ENCODE measurements at regions not wholly inside any gene's neighbourhood (a gene's known extent, or its start where the extent isn't known, plus 50 kb on each side); places are given as distances from the start of the nearest gene placed in this dataset.

GRCh38 chr4:147076179-147076578 lies 130.5 kb upstream of the TTC29 start:
- no peak for DNase-seq (ENCODE audit: low spot score in 2 of 2)
- Mint-ChIP-seq H3K4me3 (no peak overlapping the region), H3K36me3 (no peaks in the 10 kb centered on the region), H3K9me3 (no peaks in the 10 kb centered on the region), H3K27ac (no peak overlapping the region), H3K4me1 (no peaks in the 10 kb centered on the region)
- ATAC-seq = no peak

GRCh38 chr4:147076728-147077127 lies 131.1 kb upstream of the TTC29 start:
- Mint-ChIP-seq H3K27ac (no peak overlapping the region), H3K9me3 (no peaks in the 10 kb centered on the region), H3K4me1 (no peaks in the 10 kb centered on the region), H3K4me3 (no peak overlapping the region), H3K36me3 (no peaks in the 10 kb centered on the region)
- no peak for ATAC-seq
- DNase-seq (ENCODE audit: low spot score in 2 of 2) = no peak

- no peak overlapping the region for H3K27ac Mint-ChIP-seq
- no peaks in the 10 kb centered on the region for H3K4me1 Mint-ChIP-seq
- H3K9me3 Mint-ChIP-seq = no peaks in the 10 kb centered on the region
- H3K36me3 Mint-ChIP-seq = no peaks in the 10 kb centered on the region
- no peak overlapping the region for H3K4me3 Mint-ChIP-seq
- DNase-seq (ENCODE audit: low spot score in 2 of 2) (no peak), ATAC-seq (no peak)
Measured at GRCh38 chr4:147078362-147078761, 132.7 kb upstream of the TTC29 start.

- no peaks in the 10 kb centered on the region for H3K9me3 Mint-ChIP-seq
- no peak overlapping the region for H3K4me3 Mint-ChIP-seq
- ATAC-seq (no peak), DNase-seq (ENCODE audit: low spot score in 2 of 2) (no peak)
- no peak overlapping the region for H3K27ac Mint-ChIP-seq
- H3K4me1 Mint-ChIP-seq = no peaks in the 10 kb centered on the region
- H3K36me3 Mint-ChIP-seq = no peaks in the 10 kb centered on the region
Measured at GRCh38 chr4:147078875-147079658, 133.4 kb upstream of the TTC29 start.

GRCh38 chr4:147084861-147085260 lies 139.2 kb upstream of the TTC29 start:
- DNase-seq (ENCODE audit: low spot score in 2 of 2) (no peak), ATAC-seq (no peak)
- Mint-ChIP-seq H3K36me3 (no peaks in the 10 kb centered on the region), H3K4me1 (no peaks in the 10 kb centered on the region), H3K4me3 (no peak overlapping the region), H3K9me3 (no peaks in the 10 kb centered on the region), H3K27ac (no peak overlapping the region)

- H3K9me3 Mint-ChIP-seq = no peaks in the 10 kb centered on the region
- no peak overlapping the region for H3K27ac Mint-ChIP-seq
- no peaks in the 10 kb centered on the region for H3K4me1 Mint-ChIP-seq
- H3K36me3 Mint-ChIP-seq = no peaks in the 10 kb centered on the region
- ATAC-seq (no peak), DNase-seq (ENCODE audit: low spot score in 2 of 2) (no peak)
- no peak overlapping the region for H3K4me3 Mint-ChIP-seq
Measured at GRCh38 chr4:147085781-147086180, 140.1 kb upstream of the TTC29 start.

- Mint-ChIP-seq H3K36me3 (no peaks in the 10 kb centered on the region), H3K4me1 (no peaks in the 10 kb centered on the region), H3K4me3 (no peak overlapping the region), H3K27ac (no peak overlapping the region), H3K9me3 (no peaks in the 10 kb centered on the region)
- DNase-seq (ENCODE audit: low spot score in 2 of 2) = no peak
- ATAC-seq = no peak
Measured at GRCh38 chr4:147088146-147088545, 142.5 kb upstream of the TTC29 start.

GRCh38 chr4:147090486-147090885 lies 144.8 kb upstream of the TTC29 start:
- Mint-ChIP-seq H3K9me3 (no peaks in the 10 kb centered on the region), H3K36me3 (no peaks in the 10 kb centered on the region), H3K4me3 (no peak overlapping the region), H3K27ac (no peak overlapping the region), H3K4me1 (no peaks in the 10 kb centered on the region)
- ATAC-seq (no peak), DNase-seq (ENCODE audit: low spot score in 2 of 2) (no peak)

- H3K9me3 Mint-ChIP-seq = no peaks in the 10 kb centered on the region
- H3K27ac Mint-ChIP-seq = no peak overlapping the region
- no peak overlapping the region for H3K4me3 Mint-ChIP-seq
- H3K36me3 Mint-ChIP-seq = no peaks in the 10 kb centered on the region
- ATAC-seq (no peak), DNase-seq (ENCODE audit: low spot score in 2 of 2) (no peak)
- no peaks in the 10 kb centered on the region for H3K4me1 Mint-ChIP-seq
Measured at GRCh38 chr4:147093206-147093605, 147.5 kb upstream of the TTC29 start.

GRCh38 chr4:147094238-147094637 lies 148.6 kb upstream of the TTC29 start:
- H3K4me1 Mint-ChIP-seq = no peaks in the 10 kb centered on the region
- DNase-seq (ENCODE audit: low spot score in 2 of 2) = no peak
- H3K9me3 Mint-ChIP-seq = no peaks in the 10 kb centered on the region
- no peaks in the 10 kb centered on the region for H3K36me3 Mint-ChIP-seq
- no peak overlapping the region for H3K4me3 Mint-ChIP-seq
- H3K27ac Mint-ChIP-seq = no peak overlapping the region
- ATAC-seq = no peak

- H3K9me3 Mint-ChIP-seq = no peaks in the 10 kb centered on the region
- H3K36me3 Mint-ChIP-seq = no peaks in the 10 kb centered on the region
- DNase-seq (ENCODE audit: low spot score in 2 of 2) = no peak
- no peak overlapping the region for H3K27ac Mint-ChIP-seq
- no peak overlapping the region for H3K4me3 Mint-ChIP-seq
- no peak for ATAC-seq
- no peaks in the 10 kb centered on the region for H3K4me1 Mint-ChIP-seq
Measured at GRCh38 chr4:147096667-147097604, 151.3 kb upstream of the TTC29 start.

GRCh38 chr4:147101678-147102077 lies 156.0 kb upstream of the TTC29 start:
- Mint-ChIP-seq H3K4me3 (no peak overlapping the region), H3K9me3 (no peaks in the 10 kb centered on the region), H3K27ac (no peak overlapping the region), H3K36me3 (no peaks in the 10 kb centered on the region), H3K4me1 (no peaks in the 10 kb centered on the region)
- ATAC-seq (no peak), DNase-seq (ENCODE audit: low spot score in 2 of 2) (no peak)

- DNase-seq (ENCODE audit: low spot score in 2 of 2) (no peak), ATAC-seq (no peak)
- H3K4me1 Mint-ChIP-seq = no peaks in the 10 kb centered on the region
- H3K27ac Mint-ChIP-seq = no peak overlapping the region
- no peak overlapping the region for H3K4me3 Mint-ChIP-seq
- no peaks in the 10 kb centered on the region for H3K9me3 Mint-ChIP-seq
- H3K36me3 Mint-ChIP-seq = no peaks in the 10 kb centered on the region
Measured at GRCh38 chr4:147102596-147102995, 156.9 kb upstream of the TTC29 start.

GRCh38 chr4:147103403-147103946 lies 157.8 kb upstream of the TTC29 start:
- Mint-ChIP-seq H3K36me3 (no peaks in the 10 kb centered on the region), H3K27ac (no peak overlapping the region), H3K4me3 (no peak overlapping the region), H3K4me1 (no peaks in the 10 kb centered on the region), H3K9me3 (no peaks in the 10 kb centered on the region)
- DNase-seq (ENCODE audit: low spot score in 2 of 2) (no peak), ATAC-seq (no peak)

- ATAC-seq = peak; percentile 24
- no peaks in the 10 kb centered on the region for H3K4me1 Mint-ChIP-seq
Measured at GRCh38 chr4:147104768-147105167, 159.1 kb upstream of the TTC29 start.

GRCh38 chr4:147108409-147108808 lies 162.7 kb upstream of the TTC29 start:
- no peak overlapping the region for H3K4me3 Mint-ChIP-seq
- no peaks in the 10 kb centered on the region for H3K4me1 Mint-ChIP-seq
- H3K27ac Mint-ChIP-seq = no peak overlapping the region
- DNase-seq (ENCODE audit: low spot score in 2 of 2) = no peak
- no peak for ATAC-seq
- H3K9me3 Mint-ChIP-seq = no peaks in the 10 kb centered on the region
- H3K36me3 Mint-ChIP-seq = no peaks in the 10 kb centered on the region

More at GRCh38 chr4:147104768-147105167, 159.1 kb upstream of the TTC29 start:
- no peaks in the 10 kb centered on the region for H3K36me3 Mint-ChIP-seq
- DNase-seq (ENCODE audit: low spot score in 2 of 2) = no peak
- H3K27ac Mint-ChIP-seq = no peak overlapping the region
- H3K4me3 Mint-ChIP-seq = no peak overlapping the region
- no peaks in the 10 kb centered on the region for H3K9me3 Mint-ChIP-seq
